ENCODE measurements at regions not wholly inside any gene's neighbourhood (a gene's known extent, or its start where the extent isn't known, plus 50 kb on each side); places are given as distances from the start of the nearest gene placed in this dataset.

GRCh38 chr13:104522235-104523072 lies 1456.2 kb upstream of the SLC10A2 start:
- TF ChIP-seq CTCF (IDR thresholded peaks at IDR 0.05): no peak
- TF ChIP-seq POLR2A (IDR thresholded peaks at IDR 0.05): no peak
- TF ChIP-seq EP300 (IDR thresholded peaks at IDR 0.05): no peak
